ENCODE measurements at regions not wholly inside any gene's neighbourhood (a gene's known extent, or its start where the extent isn't known, plus 50 kb on each side); places are given as distances from the start of the nearest gene placed in this dataset.
"Not testable (repeated sequence)": the region's sequence is repeated elsewhere in the genome, so short reads cannot be mapped to it uniquely, and the experiment has no call there.

DNA sequence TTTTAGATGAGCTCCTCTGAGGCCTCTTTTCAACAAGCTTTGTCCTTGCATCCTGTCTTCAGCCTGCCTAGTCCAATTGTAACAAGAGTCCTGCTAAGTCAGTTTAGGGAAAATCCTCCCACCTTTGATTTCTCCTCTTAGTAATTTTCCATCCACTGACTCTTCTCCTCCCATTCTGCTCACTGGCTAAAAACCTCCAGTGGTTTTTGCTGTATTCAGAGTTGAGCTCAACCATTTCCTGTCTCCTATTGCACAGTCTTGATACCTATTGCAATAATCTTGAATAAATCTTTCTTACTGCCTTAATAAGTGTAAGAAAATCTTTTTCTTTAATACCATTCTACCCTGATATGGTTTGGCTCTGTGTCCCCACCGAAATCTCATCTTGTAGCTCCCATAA is 117.8 kb upstream of the ENPP6 start:
- Mint-ChIP-seq H3K27ac (no peak overlapping the region), H3K9me3 (peaks cover 28% of the 10 kb centered on the region), H3K4me1 (peaks cover 22% of the 10 kb centered on the region), H3K4me3 (no peak overlapping the region), H3K36me3 (ENCODE audit: low read depth) (peaks cover 11% of the 10 kb centered on the region), H3K27me3 (no peaks in the 10 kb centered on the region)
- DNase-seq, result no peak
- POLR2A ChIA-PET, result no interaction called here
- CTCF ChIA-PET, result interaction anchor here (0.6 to 1.8 kb wide), 5 partner anchors 9 to 37 kb away, joined by 3 to 4 read pairs (median 3); no protein-coding TSS in a partner anchor

- H3K27ac Mint-ChIP-seq, result not testable (repeated sequence)
These were observed 115.8 kb upstream of the ENPP6 start for GRCh38 chr4:184333446-184333845.

DNA sequence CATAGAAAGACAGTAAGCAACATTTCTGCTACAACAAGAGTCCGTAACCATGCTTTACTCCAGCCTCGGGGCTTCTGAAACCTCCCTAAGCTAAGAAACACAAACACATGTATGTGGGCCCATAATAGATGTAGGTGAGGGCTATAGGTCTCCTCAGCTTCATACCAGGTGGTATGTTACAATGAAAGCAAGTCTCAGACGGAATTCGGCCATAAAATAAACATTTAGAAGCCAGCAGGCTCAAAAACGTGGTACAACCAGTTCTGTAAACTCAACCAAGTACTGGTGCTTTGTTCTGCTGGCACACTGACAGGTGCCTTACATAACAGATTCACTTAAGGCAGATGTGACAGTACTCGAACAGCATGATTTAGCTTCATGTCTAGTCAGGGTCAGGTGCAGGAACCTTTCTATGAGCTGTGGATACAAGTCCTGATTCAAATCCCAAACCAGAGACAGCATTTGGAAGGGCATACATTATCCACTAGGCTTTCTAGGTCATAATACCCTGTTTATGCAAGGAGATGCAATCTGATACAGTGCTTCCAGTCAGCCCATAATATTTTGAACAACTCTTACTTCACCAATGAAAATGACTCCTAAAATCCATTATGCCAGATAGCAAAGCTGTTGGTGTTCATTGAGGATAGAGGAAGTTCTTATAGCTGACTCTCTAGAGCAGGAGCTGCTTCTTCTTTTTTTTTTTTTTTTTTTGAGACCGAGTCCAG is 113.8 kb upstream of the ENPP6 start:
- ChIA-PET POLR2A (no interaction called here), CTCF (interaction anchor here (0.7 to 2.0 kb wide), 7 partner anchors 10 to 86 kb away, joined by 3 to 10 read pairs (median 4); no protein-coding TSS in a partner anchor)
- Mint-ChIP-seq H3K9me3 (peaks cover 17% of the 10 kb centered on the region), H3K4me1 (peaks cover 33% of the 10 kb centered on the region), H3K36me3 (ENCODE audit: low read depth) (peaks cover 6% of the 10 kb centered on the region), H3K27ac (no peak overlapping the region), H3K27me3 (no peaks in the 10 kb centered on the region), H3K4me3 (no peak overlapping the region)
- DNase-seq, result no peak

More at GRCh38 chr4:184333446-184333845, 115.8 kb upstream of the ENPP6 start:
- H3K36me3 Mint-ChIP-seq (ENCODE audit: low read depth); H3K27me3 Mint-ChIP-seq; H3K4me3 Mint-ChIP-seq; DNase-seq; POLR2A ChIA-PET: not testable (repeated sequence)
- Mint-ChIP-seq H3K9me3 (peaks cover 23% of the 10 kb centered on the region), H3K4me1 (peaks cover 24% of the 10 kb centered on the region)
- CTCF ChIA-PET, result interaction anchor here (1.1 kb wide), 1 partner anchor 10 kb away, joined by 4 read pairs; no protein-coding TSS in a partner anchor

GRCh38 chr4:184330517-184331094 is 112.9 kb upstream of the ENPP6 start:
- H3K4me1 Mint-ChIP-seq, result peaks cover 28% of the 10 kb centered on the region

GRCh38 chr4:184329659-184330400 is 112.2 kb upstream of the ENPP6 start:
- no peaks in the 10 kb centered on the region for H3K27me3 Mint-ChIP-seq
- H3K36me3 Mint-ChIP-seq (ENCODE audit: low read depth), result peaks cover 5% of the 10 kb centered on the region
- peaks cover 4% of the 10 kb centered on the region for H3K9me3 Mint-ChIP-seq
- peaks cover 22% of the 10 kb centered on the region for H3K4me1 Mint-ChIP-seq
- H3K27ac Mint-ChIP-seq, result no peak overlapping the region
- ChIA-PET POLR2A (no interaction called here), CTCF (interaction anchor here (1.1 to 1.7 kb wide), 2 partner anchors 28 to 66 kb away, joined by 4 to 5 read pairs; no protein-coding TSS in a partner anchor)
- H3K4me3 Mint-ChIP-seq, result no peak overlapping the region
- DNase-seq, result no peak

More at GRCh38 chr4:184330517-184331094, 112.9 kb upstream of the ENPP6 start:
- H3K4me3 Mint-ChIP-seq; DNase-seq; POLR2A ChIA-PET; H3K27me3 Mint-ChIP-seq; H3K27ac Mint-ChIP-seq; H3K36me3 Mint-ChIP-seq (ENCODE audit: low read depth): not testable (repeated sequence)
- CTCF ChIA-PET, result interaction anchor here (0.7 to 2.0 kb wide), 6 partner anchors 10 to 87 kb away, joined by 3 to 10 read pairs (median 5); no protein-coding TSS in a partner anchor
- H3K9me3 Mint-ChIP-seq, result peaks cover 10% of the 10 kb centered on the region

GRCh38 chr4:184329235-184329634 is 111.6 kb upstream of the ENPP6 start:
- peaks cover 5% of the 10 kb centered on the region for H3K36me3 Mint-ChIP-seq (ENCODE audit: low read depth)
- no peak overlapping the region for H3K4me3 Mint-ChIP-seq
- peaks cover 22% of the 10 kb centered on the region for H3K4me1 Mint-ChIP-seq
- POLR2A ChIA-PET, result no interaction called here
- no peaks in the 10 kb centered on the region for H3K27me3 Mint-ChIP-seq
- H3K9me3 Mint-ChIP-seq, result peaks cover 4% of the 10 kb centered on the region
- CTCF ChIA-PET, result interaction anchor here (0.6 to 2.2 kb wide), 6 partner anchors 9 to 65 kb away, joined by 4 to 10 read pairs (median 6); no protein-coding TSS in a partner anchor
- H3K27ac Mint-ChIP-seq, result no peak overlapping the region
- no peak for DNase-seq

GRCh38 chr4:184328022-184328736 is 110.5 kb upstream of the ENPP6 start:
- peak overlapping the region; percentile 31 for H3K27ac Mint-ChIP-seq
- no peak for DNase-seq
- no peak overlapping the region for H3K4me3 Mint-ChIP-seq
- ChIA-PET POLR2A (no interaction called here), CTCF (interaction anchor here (0.7 to 2.2 kb wide), 7 partner anchors 8 to 64 kb away, joined by 3 to 10 read pairs (median 5); no protein-coding TSS in a partner anchor)
- peaks cover 3% of the 10 kb centered on the region for H3K9me3 Mint-ChIP-seq
- H3K36me3 Mint-ChIP-seq (ENCODE audit: low read depth), result no peaks in the 10 kb centered on the region
- H3K4me1 Mint-ChIP-seq, result peaks cover 19% of the 10 kb centered on the region
- no peaks in the 10 kb centered on the region for H3K27me3 Mint-ChIP-seq

GRCh38 chr4:184324939-184325477 is 107.3 kb upstream of the ENPP6 start:
- no peak overlapping the region for H3K27ac Mint-ChIP-seq
- no peak overlapping the region for H3K4me3 Mint-ChIP-seq
- H3K4me1 Mint-ChIP-seq, result peaks cover 20% of the 10 kb centered on the region
- no peak for DNase-seq
- H3K9me3 Mint-ChIP-seq, result no peaks in the 10 kb centered on the region
- CTCF ChIA-PET, result no interaction called here
- no peaks in the 10 kb centered on the region for H3K27me3 Mint-ChIP-seq
- H3K36me3 Mint-ChIP-seq (ENCODE audit: low read depth), result no peaks in the 10 kb centered on the region
- POLR2A ChIA-PET, result no interaction called here

DNA sequence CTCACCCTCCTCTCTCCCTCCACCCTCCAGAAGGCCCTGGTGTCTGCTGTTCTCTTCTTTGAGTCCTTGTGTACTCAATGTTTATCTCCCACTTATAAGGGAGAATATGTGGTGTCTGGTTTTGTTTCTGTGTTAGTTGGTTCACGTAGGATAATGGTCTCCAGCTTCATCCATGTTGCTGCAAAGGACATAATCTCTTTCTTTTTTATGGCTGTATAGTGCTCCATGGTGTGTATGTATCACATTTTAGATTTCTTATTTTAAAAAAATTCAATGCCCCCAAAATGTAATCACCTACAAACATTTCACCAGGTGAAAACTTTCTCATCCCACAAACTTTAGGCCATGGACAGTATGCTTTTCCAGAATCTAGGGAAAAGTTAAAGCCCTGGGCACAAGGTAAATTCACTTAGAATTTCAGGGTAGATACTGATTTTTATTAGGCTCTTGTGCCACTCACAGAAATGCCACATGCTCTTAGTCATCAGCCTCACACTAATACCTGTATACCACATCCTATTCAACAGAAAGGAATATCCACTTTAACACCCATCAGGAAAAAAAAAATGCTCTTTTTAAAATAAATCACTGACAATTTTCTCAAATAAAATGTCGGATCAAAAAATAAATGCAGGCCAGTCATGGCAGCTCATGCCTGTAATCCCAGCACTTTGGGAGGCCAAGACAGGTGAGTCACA is 104.8 kb upstream of the ENPP6 start:
- ChIA-PET POLR2A (no interaction called here), CTCF (interaction anchor here (0.6 kb wide), 1 partner anchor 99 kb away, joined by 3 read pairs; no protein-coding TSS in a partner anchor)
- Mint-ChIP-seq H3K4me1 (peaks cover 17% of the 10 kb centered on the region), H3K27me3 (no peaks in the 10 kb centered on the region), H3K36me3 (ENCODE audit: low read depth) (no peaks in the 10 kb centered on the region), H3K27ac (peak overlapping the region; percentile 28), H3K9me3 (no peaks in the 10 kb centered on the region), H3K4me3 (no peak overlapping the region)
- no peak for DNase-seq

GRCh38 chr4:184320631-184321030 is 103.0 kb upstream of the ENPP6 start:
- POLR2A ChIA-PET, result no interaction called here
- H3K36me3 Mint-ChIP-seq (ENCODE audit: low read depth), result no peaks in the 10 kb centered on the region
- CTCF ChIA-PET, result interaction anchor here (1.4 to 5.1 kb wide), 4 partner anchors 8 to 41 kb away, joined by 5 to 29 read pairs (median 6); no protein-coding TSS in a partner anchor
- DNase-seq, result no peak
- no peaks in the 10 kb centered on the region for H3K27me3 Mint-ChIP-seq
- peaks cover 17% of the 10 kb centered on the region for H3K4me1 Mint-ChIP-seq
- H3K27ac Mint-ChIP-seq, result no peak overlapping the region
- no peak overlapping the region for H3K4me3 Mint-ChIP-seq
- no peaks in the 10 kb centered on the region for H3K9me3 Mint-ChIP-seq

- Mint-ChIP-seq H3K27ac (peak overlapping the region; percentile 48), H3K36me3 (ENCODE audit: low read depth) (no peaks in the 10 kb centered on the region), H3K27me3 (no peaks in the 10 kb centered on the region), H3K4me3 (no peak overlapping the region), H3K9me3 (no peaks in the 10 kb centered on the region), H3K4me1 (peaks cover 30% of the 10 kb centered on the region)
- ChIA-PET POLR2A (no interaction called here), CTCF (interaction anchor here (0.8 to 5.1 kb wide), 5 partner anchors 9 to 154 kb away, joined by 3 to 29 read pairs (median 4); no protein-coding TSS in a partner anchor)
- no peak for DNase-seq
These were observed 101.2 kb upstream of the ENPP6 start for GRCh38 chr4:184318852-184319251.

Measured in activated CD4-positive, alpha-beta T cell treated with anti-CD3 and anti-CD28 coated beads, Interleukin-2, amount 10 ng/mL, durations not matched to agents 7 days and 5 days (primary cell).